A549 (cell line): ENCODE measurements at regions not wholly inside any gene's neighbourhood (a gene's known extent, or its start where the extent isn't known, plus 50 kb on each side); places are given as distances from the start of the nearest gene placed in this dataset.

Experiments used
- CEBPB ChIP-seq, 2 experiments: fragments of >200 bp in 1 of 2; sonication (Bioruptor Twin) in 1 of 2; formaldehyde crosslinking in 1 of 2; IDR thresholded peaks; 2 replicates each; pipeline ENCODE4 v1.6.1; 2012 to 2016
- CHD2 ChIP-seq: fragments of 150-350 bp; IDR thresholded peaks from 2 replicates; pipeline ENCODE4 v1.6.1; 2014; ENCODE audit warnings: low read length; ENCODE audit not compliant: partially characterized antibody
- EP300 ChIP-seq, 2 experiments: fragments of >200 bp; sonication (Bioruptor Twin); formaldehyde crosslinking; IDR thresholded peaks; 2 replicates in 1 of 2; 3 replicates in 1 of 2; pipeline ENCODE4 v1.6.1; 2016 to 2017
- MAZ ChIP-seq: fragments of 150-350 bp; IDR thresholded peaks from 2 replicates; pipeline ENCODE4 v1.6.1; 2014; ENCODE audit warnings: antibody characterized with exemption, low read depth, low read length, borderline replicate concordance
- POLR2A ChIP-seq: IDR thresholded peaks from 2 replicates; pipeline ENCODE4 v1.6.1; 2012; ENCODE audit warnings: mild to moderate bottlenecking, low read length
- POLR2AphosphoS2 ChIP-seq: conservative IDR thresholded peaks from 2 replicates; pipeline ENCODE4 v1.6.1; 2012; ENCODE audit warnings: low read length, improper control_type of control experiment, inconsistent platforms
- SREBF2 ChIP-seq: fragments of 450-650 bp; IDR thresholded peaks from 2 replicates; pipeline ENCODE4 v1.6.1; 2014; ENCODE audit warnings: mild to moderate bottlenecking, moderate library complexity
- TF ChIP-seq, protein P1 (sequence below): fragments of >200 bp; sonication (Bioruptor Twin); formaldehyde crosslinking; IDR thresholded peaks from 3 replicates; pipeline ENCODE4 v1.5.1; 2016
- TF ChIP-seq, protein P2 (sequence below): IDR thresholded peaks from 2 replicates; pipeline ENCODE4 v1.6.1; 2012
- TF ChIP-seq, protein P3 (sequence below): fragments of 250-450 bp; sonication (Bioruptor Pico); IDR thresholded peaks from 2 replicates; pipeline ENCODE4 v1.5.0; 2020; ENCODE audit warnings: low read depth, mild to moderate bottlenecking, moderate library complexity
- TF ChIP-seq, protein P4 (sequence below): fragments of 200-600 bp; sonication (generic); IDR thresholded peaks from 2 replicates; pipeline ENCODE4 v1.6.1; 2016; ENCODE audit warnings: antibody characterized with exemption, mild to moderate bottlenecking, moderate library complexity
- TF ChIP-seq, protein P5 (sequence below): IDR thresholded peaks from 2 replicates; pipeline ENCODE4 v1.6.1; 2012

DNA sequence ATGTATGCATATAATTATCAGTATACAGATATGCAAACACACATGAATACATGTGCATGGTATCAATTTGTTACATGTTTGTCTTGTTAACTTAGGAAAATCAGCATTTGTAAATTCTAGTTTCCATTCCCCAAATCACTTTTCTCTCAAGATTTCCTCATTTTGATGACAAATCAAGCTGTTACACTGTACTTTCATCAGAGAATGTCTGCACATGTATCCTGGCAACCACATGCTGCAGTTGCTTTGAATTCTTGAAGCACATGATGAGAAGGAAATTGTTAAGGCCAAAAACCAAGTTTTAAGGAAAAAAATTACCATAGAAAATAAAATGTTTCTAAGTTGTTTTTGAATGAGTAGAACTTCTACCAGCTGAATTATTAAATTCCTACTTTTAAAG is 1834.5 kb downstream of the EFNA5 start:
- TF ChIP-seq CEBPB (IDR thresholded peaks at IDR 0.05) (no peak), POLR2A (no peak), MAZ (no peak), EP300 (IDR thresholded peaks at IDR 0.05) (no peak), POLR2AphosphoS2 (no peak), SREBF2 (no peak), CHD2 (no peak)
- TF ChIP-seq, protein P1, sequence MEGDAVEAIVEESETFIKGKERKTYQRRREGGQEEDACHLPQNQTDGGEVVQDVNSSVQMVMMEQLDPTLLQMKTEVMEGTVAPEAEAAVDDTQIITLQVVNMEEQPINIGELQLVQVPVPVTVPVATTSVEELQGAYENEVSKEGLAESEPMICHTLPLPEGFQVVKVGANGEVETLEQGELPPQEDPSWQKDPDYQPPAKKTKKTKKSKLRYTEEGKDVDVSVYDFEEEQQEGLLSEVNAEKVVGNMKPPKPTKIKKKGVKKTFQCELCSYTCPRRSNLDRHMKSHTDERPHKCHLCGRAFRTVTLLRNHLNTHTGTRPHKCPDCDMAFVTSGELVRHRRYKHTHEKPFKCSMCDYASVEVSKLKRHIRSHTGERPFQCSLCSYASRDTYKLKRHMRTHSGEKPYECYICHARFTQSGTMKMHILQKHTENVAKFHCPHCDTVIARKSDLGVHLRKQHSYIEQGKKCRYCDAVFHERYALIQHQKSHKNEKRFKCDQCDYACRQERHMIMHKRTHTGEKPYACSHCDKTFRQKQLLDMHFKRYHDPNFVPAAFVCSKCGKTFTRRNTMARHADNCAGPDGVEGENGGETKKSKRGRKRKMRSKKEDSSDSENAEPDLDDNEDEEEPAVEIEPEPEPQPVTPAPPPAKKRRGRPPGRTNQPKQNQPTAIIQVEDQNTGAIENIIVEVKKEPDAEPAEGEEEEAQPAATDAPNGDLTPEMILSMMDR: no peak
- TF ChIP-seq, protein P2, sequence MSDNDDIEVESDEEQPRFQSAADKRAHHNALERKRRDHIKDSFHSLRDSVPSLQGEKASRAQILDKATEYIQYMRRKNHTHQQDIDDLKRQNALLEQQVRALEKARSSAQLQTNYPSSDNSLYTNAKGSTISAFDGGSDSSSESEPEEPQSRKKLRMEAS: no peak
- TF ChIP-seq, protein P3, sequence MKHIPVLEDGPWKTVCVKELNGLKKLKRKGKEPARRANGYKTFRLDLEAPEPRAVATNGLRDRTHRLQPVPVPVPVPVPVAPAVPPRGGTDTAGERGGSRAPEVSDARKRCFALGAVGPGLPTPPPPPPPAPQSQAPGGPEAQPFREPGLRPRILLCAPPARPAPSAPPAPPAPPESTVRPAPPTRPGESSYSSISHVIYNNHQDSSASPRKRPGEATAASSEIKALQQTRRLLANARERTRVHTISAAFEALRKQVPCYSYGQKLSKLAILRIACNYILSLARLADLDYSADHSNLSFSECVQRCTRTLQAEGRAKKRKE (CRISPR knock-in tag): no peak
- TF ChIP-seq, protein P4, sequence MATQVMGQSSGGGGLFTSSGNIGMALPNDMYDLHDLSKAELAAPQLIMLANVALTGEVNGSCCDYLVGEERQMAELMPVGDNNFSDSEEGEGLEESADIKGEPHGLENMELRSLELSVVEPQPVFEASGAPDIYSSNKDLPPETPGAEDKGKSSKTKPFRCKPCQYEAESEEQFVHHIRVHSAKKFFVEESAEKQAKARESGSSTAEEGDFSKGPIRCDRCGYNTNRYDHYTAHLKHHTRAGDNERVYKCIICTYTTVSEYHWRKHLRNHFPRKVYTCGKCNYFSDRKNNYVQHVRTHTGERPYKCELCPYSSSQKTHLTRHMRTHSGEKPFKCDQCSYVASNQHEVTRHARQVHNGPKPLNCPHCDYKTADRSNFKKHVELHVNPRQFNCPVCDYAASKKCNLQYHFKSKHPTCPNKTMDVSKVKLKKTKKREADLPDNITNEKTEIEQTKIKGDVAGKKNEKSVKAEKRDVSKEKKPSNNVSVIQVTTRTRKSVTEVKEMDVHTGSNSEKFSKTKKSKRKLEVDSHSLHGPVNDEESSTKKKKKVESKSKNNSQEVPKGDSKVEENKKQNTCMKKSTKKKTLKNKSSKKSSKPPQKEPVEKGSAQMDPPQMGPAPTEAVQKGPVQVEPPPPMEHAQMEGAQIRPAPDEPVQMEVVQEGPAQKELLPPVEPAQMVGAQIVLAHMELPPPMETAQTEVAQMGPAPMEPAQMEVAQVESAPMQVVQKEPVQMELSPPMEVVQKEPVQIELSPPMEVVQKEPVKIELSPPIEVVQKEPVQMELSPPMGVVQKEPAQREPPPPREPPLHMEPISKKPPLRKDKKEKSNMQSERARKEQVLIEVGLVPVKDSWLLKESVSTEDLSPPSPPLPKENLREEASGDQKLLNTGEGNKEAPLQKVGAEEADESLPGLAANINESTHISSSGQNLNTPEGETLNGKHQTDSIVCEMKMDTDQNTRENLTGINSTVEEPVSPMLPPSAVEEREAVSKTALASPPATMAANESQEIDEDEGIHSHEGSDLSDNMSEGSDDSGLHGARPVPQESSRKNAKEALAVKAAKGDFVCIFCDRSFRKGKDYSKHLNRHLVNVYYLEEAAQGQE: no peak
- TF ChIP-seq, protein P5, sequence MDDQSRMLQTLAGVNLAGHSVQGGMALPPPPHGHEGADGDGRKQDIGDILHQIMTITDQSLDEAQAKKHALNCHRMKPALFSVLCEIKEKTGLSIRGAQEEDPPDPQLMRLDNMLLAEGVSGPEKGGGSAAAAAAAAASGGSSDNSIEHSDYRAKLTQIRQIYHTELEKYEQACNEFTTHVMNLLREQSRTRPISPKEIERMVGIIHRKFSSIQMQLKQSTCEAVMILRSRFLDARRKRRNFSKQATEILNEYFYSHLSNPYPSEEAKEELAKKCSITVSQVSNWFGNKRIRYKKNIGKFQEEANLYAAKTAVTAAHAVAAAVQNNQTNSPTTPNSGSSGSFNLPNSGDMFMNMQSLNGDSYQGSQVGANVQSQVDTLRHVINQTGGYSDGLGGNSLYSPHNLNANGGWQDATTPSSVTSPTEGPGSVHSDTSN: no peak
